ENCODE measurements at regions not wholly inside any gene's neighbourhood (a gene's known extent, or its start where the extent isn't known, plus 50 kb on each side); places are given as distances from the start of the nearest gene placed in this dataset.

DNA sequence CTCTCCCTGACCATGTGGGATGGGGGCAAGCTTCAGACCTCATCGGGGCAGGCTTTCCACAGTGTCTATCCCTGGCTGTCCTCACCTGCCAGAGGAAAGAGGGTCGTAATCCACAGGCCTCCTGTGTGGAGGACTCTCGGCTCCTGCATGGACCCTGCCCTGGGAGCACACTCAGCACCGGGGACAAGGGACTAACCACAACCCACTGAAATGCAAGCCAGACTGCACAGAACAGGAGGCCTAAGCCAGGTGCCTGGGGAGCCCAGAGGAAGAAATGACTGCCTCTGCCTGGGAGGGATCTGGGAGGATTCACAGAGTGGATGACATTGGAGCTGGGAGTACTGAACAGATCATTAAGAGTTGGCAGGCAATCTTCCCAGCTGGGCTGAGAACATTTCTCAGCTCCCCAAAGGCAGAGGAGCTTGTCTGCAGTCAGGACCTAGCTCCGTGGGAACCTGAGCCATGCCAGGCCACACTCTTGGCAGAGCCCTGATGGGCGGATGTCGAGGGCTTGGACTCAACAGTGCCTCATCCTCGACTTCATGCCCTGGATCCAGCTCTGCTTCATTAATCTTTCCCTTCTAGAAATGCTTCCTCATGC lies 213.4 kb downstream of the USP6NL start:
- Histone ChIP-seq H4K91ac (replicated peaks; ENCODE audit: insufficient read length, low read length) (no peak overlapping the region), H3K27ac (ENCODE audit: low read depth, low read length) (no peak overlapping the region), H2BK12ac (ENCODE audit: low read depth, low read length) (no peak overlapping the region), H3K56ac (replicated peaks; ENCODE audit: insufficient read length, low read depth, low read length) (no peak overlapping the region), H3K4me3 (ENCODE audit: extremely low read depth in 1 of 4, insufficient read depth in 2 of 4, low read depth in 3 of 4, low read length in 4 of 4) (no peak overlapping the region), H3K4me1 (replicated peaks in 1 of 4; ENCODE audit: control insufficient read depth in 3 of 4, insufficient read depth in 4 of 4, low read length in 3 of 4) (peaks cover 0 to 3% (median 1%) of the 10 kb centered on the region in 4 experiments; a peak in 3 of 7 replicates), H3K27me3 (replicated peaks in 1 of 4; ENCODE audit: control insufficient read depth in 3 of 4, extremely low read depth in 1 of 4, insufficient read depth in 3 of 4, low read length in 3 of 4) (no peaks in the 10 kb centered on the region), H4K5ac (ENCODE audit: insufficient read length, low read depth, low read length) (no peak overlapping the region), H3K23me2 (ENCODE audit: low read depth, low read length) (no peaks in the 10 kb centered on the region), H3K9ac (replicated peaks in 1 of 4; ENCODE audit: extremely low read depth in 1 of 4, low read depth in 3 of 4, low read length in 3 of 4) (no peak overlapping the region), H3K79me1 (ENCODE audit: low read depth, low read length) (no peaks in the 10 kb centered on the region), H3K79me2 (ENCODE audit: control insufficient read depth in 1 of 2, insufficient read depth in 2 of 2, low read length in 2 of 2) (no peaks in the 10 kb centered on the region), H3K18ac (ENCODE audit: extremely low read depth, low read length) (no peak overlapping the region), H4K20me1 (replicated peaks in 1 of 2; ENCODE audit: control insufficient read depth in 1 of 2, insufficient read depth in 2 of 2, low read length in 2 of 2) (no peaks in the 10 kb centered on the region), H2BK120ac (replicated peaks; ENCODE audit: low read depth, low read length) (no peak overlapping the region), H3K36me3 (ENCODE audit: control insufficient read depth in 2 of 4, insufficient read depth in 4 of 4, low read length in 3 of 4) (no peaks in the 10 kb centered on the region), H3K4ac (replicated peaks; ENCODE audit: insufficient read length, low read depth, low read length) (no peak overlapping the region), H2BK20ac (ENCODE audit: low read length) (no peak overlapping the region), H3K4me2 (ENCODE audit: insufficient read depth in 1 of 2, low read depth in 2 of 2, low read length in 2 of 2) (no peak overlapping the region), H3K14ac (ENCODE audit: insufficient read length) (no peak overlapping the region), H4K8ac (ENCODE audit: extremely low read depth, insufficient read depth, low read length) (no peak overlapping the region), H2BK15ac (ENCODE audit: low read length) (0 out of 2 replicates have a peak overlapping the region, but pooled peaks have one; percentile 22), H2AFZ (ENCODE audit: low read length) (no peak overlapping the region), H2AK5ac (ENCODE audit: low read depth, low read length) (no peak overlapping the region), H2BK5ac (ENCODE audit: low read depth, low read length) (no peak overlapping the region), H3K9me3 (ENCODE audit: insufficient read depth in 2 of 2, low read depth in 1 of 2, low read length in 1 of 2) (no peaks in the 10 kb centered on the region), H3K23ac (ENCODE audit: insufficient read length) (no peak overlapping the region)
- CTCF ChIA-PET (ENCODE audit: partially characterized antibody), result interaction anchor here (1.3 to 1.7 kb wide), 2 partner anchors 56 to 78 kb away, joined by 5 to 6 read pairs; no protein-coding TSS in a partner anchor
- no peak for DNase-seq (ENCODE audit: low read depth in 1 of 2, low spot score in 2 of 2)
- WGBS, 2 experiments (ENCODE audit: extremely low coverage in 1 of 2, insufficient coverage in 1 of 2, insufficient read length in 1 of 2, insufficient replicate concordance in 2 of 2, low coverage in 1 of 2, low lambda C conversion rate in 2 of 2, missing lambda C conversion rate in 1 of 2), result 89% methylated on average over 8 of the region's 8 CpGs; no CpG with 5 or more reads in 1 of the 2 experiments
- POLR2A ChIA-PET (ENCODE audit: partially characterized antibody), result no interaction called here
- no peak for FAIRE-seq
- TF ChIP-seq KDM4A (IDR thresholded peaks at IDR 0.05; ENCODE audit: low read depth, low read length, severe bottlenecking) (no peak), CHD1 (IDR thresholded peaks at IDR 0.05; ENCODE audit: low read depth, low read length) (no peak), NRF1 (IDR thresholded peaks at IDR 0.05; ENCODE audit: low read depth, low read length) (no peak), TEAD4 (IDR thresholded peaks at IDR 0.05; ENCODE audit: low read depth, low read length) (no peak), POLR2A (IDR thresholded peaks at IDR 0.05; ENCODE audit: control extremely low read depth in 1 of 2, low read depth in 2 of 2, low read length in 2 of 2) (no peak), EP300 (IDR thresholded peaks at IDR 0.05; ENCODE audit: borderline replicate concordance in 1 of 2, low read depth in 2 of 2, low read length in 2 of 2) (no peak), SP4 (IDR thresholded peaks at IDR 0.05; ENCODE audit: low read length) (no peak), CEBPB (IDR thresholded peaks at IDR 0.05; ENCODE audit: low read depth, low read length) (no peak), CREB1 (IDR thresholded peaks at IDR 0.05) (no peak), POU5F1 (IDR thresholded peaks at IDR 0.05; ENCODE audit: low read depth, low read length) (no peak), RNF2 (IDR thresholded peaks at IDR 0.05; ENCODE audit: borderline replicate concordance, low read depth, low read length, missing control alignments, poor library complexity, severe bottlenecking) (no peak), YY1 (IDR thresholded peaks at IDR 0.05; ENCODE audit: low read depth, low read length) (no peak), RAD21 (IDR thresholded peaks at IDR 0.05 in 1 of 2, conservative IDR thresholded peaks at IDR 0.05 in 1 of 2; ENCODE audit: low read depth in 2 of 2, low read length in 2 of 2) (no peak), ASH2L (IDR thresholded peaks at IDR 0.05; ENCODE audit: low read length) (no peak), NANOG (IDR thresholded peaks at IDR 0.05; ENCODE audit: insufficient read depth, low read depth, low read length, poor library complexity, severe bottlenecking) (no peak)

All from H1 (cell line).